ENCODE measurements at regions not wholly inside any gene's neighbourhood (a gene's known extent, or its start where the extent isn't known, plus 50 kb on each side); places are given as distances from the start of the nearest gene placed in this dataset.

- intact Hi-C loops (cut with DNase I; ENCODE audit: low total_unique reads) = no loop called here
- WGBS, 5 donors = 84 to 95% (median 88%) methylated on average over 5 of the region's 5 CpGs
- peaks cover 0 to 26% (median 14%) of the 10 kb centered on the region in 4 donors for H3K4me1 ChIP-seq
- H3K27me3 ChIP-seq = no peaks in the 10 kb centered on the region
- no peak overlapping the region for H3K27ac ChIP-seq
- H3K36me3 ChIP-seq = no peaks in the 10 kb centered on the region
- TF ChIP-seq EP300 (IDR thresholded peaks at IDR 0.05) = no peak
- TF ChIP-seq POLR2AphosphoS5 (IDR thresholded peaks at IDR 0.05) = no peak
- TF ChIP-seq CTCF (IDR thresholded peaks at IDR 0.05) = no peak
- no peak for TF ChIP-seq POLR2A (IDR thresholded peaks at IDR 0.05)
- no peaks in the 10 kb centered on the region for H3K9me3 ChIP-seq
- H3K4me3 ChIP-seq = no peak overlapping the region
- DNase-seq = no peak
Observed at GRCh38 chr4:31026256-31026655, 306.1 kb downstream of the PCDH7 start.

GRCh38 chr4:31034550-31034949, 314.4 kb downstream of the PCDH7 start:
- 76 to 89% (median 85%) methylated on average over 3 of the region's 3 CpGs for WGBS, 5 donors
- no peaks in the 10 kb centered on the region for H3K4me1 ChIP-seq
- TF ChIP-seq POLR2AphosphoS5 (IDR thresholded peaks at IDR 0.05) (no peak), CTCF (IDR thresholded peaks at IDR 0.05) (no peak), POLR2A (IDR thresholded peaks at IDR 0.05) (no peak), EP300 (IDR thresholded peaks at IDR 0.05) (no peak)
- DNase-seq = no peak
- H3K27me3 ChIP-seq = no peaks in the 10 kb centered on the region
- H3K36me3 ChIP-seq = no peaks in the 10 kb centered on the region
- no peak overlapping the region for H3K27ac ChIP-seq
- no peaks in the 10 kb centered on the region for H3K9me3 ChIP-seq
- intact Hi-C loops (cut with DNase I; ENCODE audit: low total_unique reads) = no loop called here
- H3K4me3 ChIP-seq = no peak overlapping the region

GRCh38 chr4:31035761-31036160, 315.6 kb downstream of the PCDH7 start:
- Histone ChIP-seq H3K4me1 (no peaks in the 10 kb centered on the region), H3K27me3 (no peaks in the 10 kb centered on the region), H3K36me3 (no peaks in the 10 kb centered on the region), H3K4me3 (no peak overlapping the region), H3K27ac (no peak overlapping the region), H3K9me3 (no peaks in the 10 kb centered on the region)
- WGBS, 5 donors = 57 to 80% (median 74%) methylated on average over 1 of the region's 1 CpG
- no peak for TF ChIP-seq CTCF (IDR thresholded peaks at IDR 0.05)
- no peak for DNase-seq
- intact Hi-C loops (cut with DNase I; ENCODE audit: low total_unique reads) = no loop called here

- no peak for DNase-seq
- no peak for TF ChIP-seq POLR2AphosphoS5 (IDR thresholded peaks at IDR 0.05)
- no peak for TF ChIP-seq CTCF (IDR thresholded peaks at IDR 0.05)
- TF ChIP-seq POLR2A (IDR thresholded peaks at IDR 0.05) = no peak
- TF ChIP-seq EP300 (IDR thresholded peaks at IDR 0.05) = no peak
- Histone ChIP-seq H3K4me1 (no peaks in the 10 kb centered on the region), H3K27me3 (no peaks in the 10 kb centered on the region), H3K27ac (no peak overlapping the region), H3K36me3 (no peaks in the 10 kb centered on the region), H3K9me3 (no peaks in the 10 kb centered on the region), H3K4me3 (no peak overlapping the region)
- intact Hi-C loops (cut with DNase I; ENCODE audit: low total_unique reads) = no loop called here
Observed at GRCh38 chr4:31037703-31038102, 317.5 kb downstream of the PCDH7 start.

- H3K27me3 ChIP-seq = no peaks in the 10 kb centered on the region
- DNase-seq = no peak
- H3K27ac ChIP-seq = no peak overlapping the region
- no peaks in the 10 kb centered on the region for H3K36me3 ChIP-seq
- peaks cover 0 to 8% (median 0%) of the 10 kb centered on the region in 4 donors for H3K4me1 ChIP-seq
- intact Hi-C loops (cut with DNase I; ENCODE audit: low total_unique reads) = no loop called here
- 90 to 99% (median 96%) methylated on average over 3 of the region's 3 CpGs for WGBS, 5 donors
- H3K4me3 ChIP-seq = no peak overlapping the region
- no peaks in the 10 kb centered on the region for H3K9me3 ChIP-seq
- TF ChIP-seq POLR2AphosphoS5 (IDR thresholded peaks at IDR 0.05) (no peak), POLR2A (IDR thresholded peaks at IDR 0.05) (no peak), EP300 (IDR thresholded peaks at IDR 0.05) (no peak), CTCF (IDR thresholded peaks at IDR 0.05) (no peak)
Observed at GRCh38 chr4:31039382-31039781, 319.2 kb downstream of the PCDH7 start.

Measured in stomach (tissue), 8 donors.